Limb (tissue), 2 donors: ENCODE measurements at regions not wholly inside any gene's neighbourhood (a gene's known extent, or its start where the extent isn't known, plus 50 kb on each side); places are given as distances from the start of the nearest gene placed in this dataset.

ENCODE experiments used
- DNase-seq, 2 donors: peaks; one replicate each; pipeline ENCODE4 v3.0.0-alpha.2; 2016; ENCODE audit errors: extremely low spot score in 2 of 2

DNA sequence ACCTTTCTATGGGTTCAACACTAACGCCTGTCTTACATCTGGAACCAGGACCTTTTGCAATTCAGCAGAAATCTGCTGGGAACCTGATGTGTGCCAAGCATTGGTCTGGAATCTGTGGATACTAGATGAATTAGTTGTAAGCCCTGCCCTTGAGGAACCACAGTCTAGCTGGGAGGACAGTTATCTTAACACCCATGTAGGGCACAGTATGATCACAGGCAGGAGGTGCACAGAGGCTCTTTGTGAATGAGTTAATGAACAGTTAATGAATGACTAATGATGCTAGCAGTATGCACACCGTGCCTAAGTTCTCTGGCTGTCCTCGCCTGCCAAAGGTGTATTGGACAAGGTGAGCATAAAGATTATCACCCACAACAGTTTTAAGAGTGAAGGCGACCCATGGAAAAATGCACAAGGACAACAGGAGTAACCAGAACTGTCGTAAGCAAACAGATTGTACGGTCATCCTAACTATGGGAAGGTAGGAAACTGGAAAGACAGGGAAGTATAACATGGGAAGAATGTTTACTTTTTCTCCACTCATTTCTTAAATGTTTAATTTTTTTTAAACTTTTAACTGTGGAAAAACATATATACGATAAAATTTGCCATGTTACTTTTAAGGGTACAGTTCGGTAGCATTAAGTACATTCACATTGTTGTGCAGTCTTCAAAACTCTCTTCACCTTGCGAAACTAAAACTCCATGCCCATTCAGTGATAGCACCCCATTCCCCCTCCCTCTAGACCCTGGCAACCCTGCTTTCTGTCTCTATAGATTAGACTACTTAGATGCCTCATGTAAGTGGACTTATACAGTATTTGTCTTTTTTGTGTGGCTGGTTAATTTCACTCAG, 139.9 kb downstream of the CXCL12 start:
- no peak for DNase-seq

DNA sequence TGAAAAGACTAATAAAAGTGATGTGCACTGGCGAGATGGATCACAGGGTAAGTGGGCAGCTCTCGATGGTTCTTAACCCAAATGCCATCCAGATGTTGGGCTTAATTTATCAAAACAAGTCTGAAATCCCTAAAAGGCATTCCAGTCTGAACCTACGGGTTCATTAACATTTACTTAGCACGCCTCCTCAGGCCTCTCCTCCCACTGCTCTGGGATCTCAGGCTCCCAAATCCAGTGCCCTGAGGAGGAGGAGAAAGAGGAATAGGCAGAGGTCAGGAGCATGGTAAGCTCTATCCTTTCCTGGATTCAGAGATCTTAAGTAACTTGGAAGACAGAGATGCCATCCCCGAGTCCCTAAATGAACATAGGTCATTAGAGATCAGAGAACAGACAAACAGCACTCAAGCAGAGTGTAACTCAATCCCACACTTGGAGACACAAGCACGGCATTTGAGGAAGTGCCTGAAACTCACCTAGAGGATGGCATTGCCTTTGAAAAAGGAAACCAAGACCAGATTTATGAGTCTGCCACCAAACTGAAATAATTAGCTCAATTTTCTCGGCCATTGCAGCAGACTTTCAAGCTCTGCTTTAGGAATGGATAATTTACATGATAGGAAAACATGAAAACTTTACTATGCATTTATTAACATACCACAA, 140.9 kb downstream of the CXCL12 start:
- no peak for DNase-seq

DNA sequence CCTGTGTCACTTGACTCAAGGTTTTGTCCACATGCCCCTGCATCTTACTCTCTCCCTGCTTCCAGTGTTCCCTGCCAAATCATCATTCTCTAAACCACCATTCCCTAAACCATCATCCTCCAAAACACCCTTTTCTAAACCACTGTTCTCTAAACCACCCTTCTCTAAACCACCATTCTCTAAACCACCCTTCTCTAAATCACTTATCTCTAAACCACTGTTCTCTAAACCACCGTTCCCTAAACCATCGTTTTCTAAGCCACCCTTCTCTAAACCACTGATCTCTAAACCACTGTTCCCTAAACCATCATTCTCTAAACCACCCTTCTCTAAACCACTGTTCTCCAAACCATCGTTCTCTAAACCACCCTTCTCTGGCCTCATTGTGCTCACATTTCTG, 142.1 kb downstream of the CXCL12 start:
- DNase-seq = no peak

DNA sequence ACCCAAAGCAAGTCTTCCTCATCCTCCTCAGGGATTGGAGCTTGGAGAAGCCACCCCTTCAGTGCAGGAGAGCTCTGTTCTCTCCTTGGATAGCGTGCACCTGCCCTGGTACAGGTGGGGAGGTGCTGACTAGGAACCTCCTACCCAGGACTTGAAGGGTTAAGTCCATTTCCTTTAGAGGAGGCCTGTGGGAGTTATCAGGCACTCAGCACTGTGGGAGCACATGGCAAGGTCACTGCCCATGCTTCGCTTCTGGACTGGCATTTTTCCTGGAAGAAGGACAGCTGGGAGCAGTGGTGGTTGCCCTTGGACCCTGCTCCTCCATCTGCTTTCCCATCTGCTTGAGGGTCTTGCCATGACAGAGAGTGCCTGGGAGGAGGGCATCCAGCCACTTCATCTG, 142.8 kb downstream of the CXCL12 start:
- DNase-seq = no peak

DNA sequence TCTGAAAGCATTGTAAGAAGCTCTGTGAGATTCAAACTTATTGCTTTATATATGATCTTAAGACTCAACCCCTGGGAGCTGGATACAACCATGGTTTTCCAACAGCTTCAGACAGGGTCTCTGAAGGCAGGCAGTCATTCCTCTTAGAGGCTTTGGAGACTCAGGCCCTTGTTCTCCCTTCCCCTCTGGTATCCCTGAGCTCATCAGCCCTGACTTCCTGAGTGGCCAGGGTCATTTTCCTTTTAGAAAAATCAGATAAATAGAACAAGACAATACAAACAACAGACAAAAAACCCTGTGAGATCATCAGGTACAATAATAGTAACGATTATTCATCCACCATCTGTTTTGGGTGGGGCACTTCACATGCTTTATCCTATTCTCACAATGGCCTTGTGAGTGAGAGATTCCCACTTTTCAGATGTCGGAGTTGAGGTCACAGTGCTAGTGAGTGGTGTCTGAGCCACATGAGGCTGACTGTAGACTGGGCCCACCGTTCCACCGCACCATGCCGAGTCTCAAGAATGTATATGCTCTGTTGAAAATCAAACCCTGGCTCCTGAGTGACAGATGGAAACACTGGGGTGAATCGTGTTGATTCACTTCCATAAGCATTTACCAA, 144.2 kb downstream of the CXCL12 start:
- no peak for DNase-seq

DNA sequence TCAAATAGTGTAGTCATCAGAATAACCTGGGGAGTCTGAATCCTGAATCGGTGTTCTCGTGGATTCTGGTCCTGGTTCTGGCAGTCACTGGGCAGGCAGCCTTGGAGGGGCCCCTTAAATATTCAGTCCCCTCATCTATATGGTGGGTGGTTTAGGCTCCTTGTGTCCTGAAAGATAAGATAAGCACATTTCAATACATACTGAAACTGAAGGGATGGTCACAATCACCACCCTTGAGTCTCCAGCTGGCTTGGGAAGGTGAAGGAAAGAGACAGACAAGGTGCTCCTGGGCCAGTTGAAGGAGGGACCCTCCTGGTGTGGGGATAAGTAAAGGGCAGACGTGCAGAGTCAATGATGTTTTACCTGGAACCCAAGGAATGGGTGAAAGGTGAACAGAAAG, 146.7 kb downstream of the CXCL12 start:
- DNase-seq = no peak

DNA sequence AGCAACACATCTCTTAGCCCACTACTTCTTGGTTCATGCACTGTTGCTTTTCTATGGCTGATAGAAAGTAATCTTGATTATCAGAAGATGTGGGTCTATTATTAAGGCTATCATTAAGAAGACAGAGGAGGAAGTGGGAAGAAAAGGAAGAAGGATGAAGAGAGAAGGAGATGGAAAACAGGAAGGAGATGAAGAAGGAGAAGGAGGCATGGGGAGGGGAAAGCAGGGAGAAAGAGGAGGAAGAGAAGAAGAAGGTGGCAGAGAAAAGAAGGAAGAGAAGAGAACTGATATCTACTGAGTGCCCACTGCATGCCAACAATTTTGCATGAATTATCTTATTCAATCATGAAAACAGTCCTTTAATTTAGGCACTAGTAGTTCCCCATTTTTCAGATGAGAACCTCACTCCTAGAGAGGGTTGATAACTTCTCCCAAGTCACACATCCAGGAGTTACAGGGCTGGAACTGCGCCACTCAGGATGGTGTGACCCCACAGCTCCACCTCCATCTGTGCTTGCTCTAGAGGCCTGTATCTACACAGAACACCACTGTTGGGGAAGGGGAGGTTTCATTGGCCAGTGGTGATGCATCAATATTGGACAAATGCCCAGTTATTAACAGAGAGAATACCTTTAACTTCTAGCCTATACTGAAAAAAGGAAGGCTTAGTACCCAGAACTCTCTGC, 147.4 kb downstream of the CXCL12 start:
- no peak for DNase-seq

DNA sequence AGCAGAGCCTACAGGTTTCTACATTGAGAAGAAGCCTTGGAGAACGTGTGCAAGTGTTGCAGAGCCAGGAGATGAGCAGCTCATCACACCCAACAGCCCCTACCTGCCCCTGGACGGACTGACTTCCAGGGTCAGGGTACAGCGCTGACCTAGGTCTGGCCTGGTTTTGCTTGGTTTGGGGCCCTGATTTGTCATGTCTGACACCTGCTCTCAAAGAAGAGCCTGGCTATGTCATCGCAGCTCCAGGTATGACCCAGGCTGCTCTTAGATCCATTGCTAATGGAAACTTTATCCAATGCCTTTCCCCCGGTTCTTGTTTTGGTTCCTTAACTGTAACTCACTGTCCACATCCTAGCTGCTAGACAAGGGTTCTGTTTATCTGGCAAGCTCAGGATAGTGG, 149.5 kb downstream of the CXCL12 start:
- DNase-seq = no peak

DNA sequence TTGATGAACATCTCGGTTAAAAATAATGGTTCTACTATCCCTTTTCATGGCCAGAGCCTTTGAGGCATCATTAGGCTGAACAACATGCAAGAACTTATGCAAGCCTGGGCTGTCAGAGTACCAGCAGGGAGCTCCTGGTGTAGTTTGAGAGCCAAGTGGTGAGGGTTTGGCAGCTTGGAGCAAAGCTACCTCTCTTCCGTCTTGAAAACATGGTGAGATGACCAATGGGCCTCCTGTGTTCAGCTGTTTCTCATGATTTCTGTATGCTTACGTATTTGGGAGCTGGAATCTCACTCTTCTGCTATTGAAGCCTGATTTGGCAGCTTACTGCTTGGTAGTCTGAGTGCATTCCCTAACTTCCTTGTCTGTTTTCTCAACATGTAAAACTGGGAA, 150.4 kb downstream of the CXCL12 start:
- peak in 1 of 2 donors; percentile 43 for DNase-seq

DNA sequence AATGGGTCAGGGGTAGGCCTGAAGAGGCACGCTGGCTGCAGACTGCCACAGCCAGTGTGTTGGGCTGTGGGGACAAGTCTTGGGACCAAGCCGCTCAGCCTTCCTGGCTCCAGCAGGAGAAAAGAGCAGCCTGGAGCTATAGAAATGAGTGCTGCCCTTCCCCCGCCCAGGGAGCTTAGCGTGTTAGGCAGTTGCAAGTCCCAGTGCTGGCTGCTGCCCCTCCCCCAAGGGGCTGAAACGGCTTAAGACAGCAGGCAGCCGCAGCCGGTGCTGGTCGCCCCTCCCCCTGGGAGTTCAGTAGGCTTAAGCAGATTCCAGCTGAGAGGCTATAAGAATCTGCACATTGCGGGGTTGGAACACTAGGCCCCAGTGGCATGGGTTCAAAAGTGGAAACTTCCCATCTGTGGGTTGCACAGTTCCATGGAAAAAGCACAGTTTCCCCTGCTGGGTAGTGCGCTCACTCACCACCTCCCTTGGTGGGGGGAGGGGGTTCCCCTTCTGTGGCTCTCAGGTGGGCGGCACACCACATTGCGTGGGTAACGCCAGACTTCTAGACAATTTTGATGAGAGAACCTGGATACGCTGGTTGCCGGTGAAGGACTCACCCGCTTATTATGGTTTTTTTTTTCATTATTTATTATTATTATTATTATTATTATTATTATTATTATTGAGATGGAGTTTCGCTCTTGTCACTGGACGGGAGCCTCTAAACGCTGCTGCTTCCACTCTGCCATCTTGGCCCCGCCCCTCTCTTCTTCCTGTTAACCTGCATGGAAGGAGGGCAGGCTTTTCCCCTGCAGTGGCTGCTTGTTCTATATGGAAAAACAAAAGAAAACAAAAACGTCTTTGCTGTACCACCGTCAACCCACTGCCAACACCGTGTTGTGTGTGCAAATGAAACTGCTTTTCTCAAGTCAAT, 151.1 kb downstream of the CXCL12 start:
- DNase-seq = peak; percentile 42 to 75

DNA sequence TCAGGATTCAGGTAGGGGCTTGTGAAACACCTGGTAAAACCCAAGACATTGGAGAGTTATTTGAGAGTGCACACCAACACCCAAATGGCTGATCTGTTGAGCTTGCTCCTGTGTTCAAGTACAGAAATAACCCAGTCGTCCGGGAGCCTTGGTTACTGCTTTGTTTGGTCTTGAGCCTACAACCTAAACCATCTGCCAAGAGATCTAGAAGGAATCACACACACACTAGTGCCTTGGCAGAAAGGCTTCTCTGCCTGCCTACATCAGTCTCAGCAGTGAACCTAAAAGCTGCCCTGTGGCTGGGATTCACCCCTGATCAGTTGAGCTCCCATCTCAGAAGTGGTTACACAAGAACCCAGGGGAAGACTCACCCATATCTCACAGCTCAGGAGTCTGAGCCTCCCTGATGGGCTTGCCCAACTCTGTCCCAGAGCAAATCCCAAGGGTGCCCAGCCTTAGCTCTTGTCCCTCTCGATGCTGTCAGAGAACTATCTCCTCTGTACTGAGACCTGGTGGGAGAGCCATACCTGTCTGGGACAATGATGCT, 167.6 kb downstream of the CXCL12 start:
- DNase-seq = no peak

DNA sequence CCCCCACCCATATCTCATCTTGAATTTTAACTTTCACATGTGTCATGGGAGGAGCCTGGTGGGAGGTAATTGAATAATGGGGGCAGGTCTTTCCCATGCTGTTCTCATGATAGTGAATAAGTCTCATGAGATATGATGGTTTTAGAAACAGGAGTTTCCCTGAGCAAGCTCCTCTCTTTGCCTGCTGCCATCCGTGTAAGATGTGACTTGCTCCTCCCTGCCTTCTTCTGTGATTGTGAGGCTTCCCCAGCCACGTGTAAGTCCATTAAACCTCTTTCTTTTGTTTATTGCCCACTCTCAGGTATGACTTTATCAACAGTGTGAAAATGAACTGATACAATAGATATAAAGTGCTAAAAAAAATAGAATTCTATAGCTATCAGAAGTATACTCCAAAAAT, 168.8 kb downstream of the CXCL12 start:
- DNase-seq = no peak

DNA sequence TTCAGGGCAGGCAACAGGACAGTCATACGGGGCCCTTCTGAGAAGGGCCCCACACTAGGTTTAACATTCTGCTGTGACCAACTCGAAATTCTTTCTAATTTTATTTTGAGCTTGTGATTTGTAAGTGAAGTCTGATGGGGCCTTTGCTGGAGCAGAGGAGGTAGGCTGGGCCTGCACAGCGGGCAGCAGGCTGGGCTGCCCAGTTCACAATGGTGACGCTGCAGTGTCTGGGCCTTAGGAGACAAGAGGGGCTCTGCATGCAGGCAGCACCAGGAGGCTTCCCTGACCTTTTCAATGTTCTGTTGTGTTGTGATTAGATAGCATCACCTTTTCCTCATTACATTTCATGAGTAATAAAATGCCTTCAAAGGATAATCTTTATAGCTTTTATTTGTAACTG, 175.1 kb downstream of the CXCL12 start:
- no peak for DNase-seq

DNA sequence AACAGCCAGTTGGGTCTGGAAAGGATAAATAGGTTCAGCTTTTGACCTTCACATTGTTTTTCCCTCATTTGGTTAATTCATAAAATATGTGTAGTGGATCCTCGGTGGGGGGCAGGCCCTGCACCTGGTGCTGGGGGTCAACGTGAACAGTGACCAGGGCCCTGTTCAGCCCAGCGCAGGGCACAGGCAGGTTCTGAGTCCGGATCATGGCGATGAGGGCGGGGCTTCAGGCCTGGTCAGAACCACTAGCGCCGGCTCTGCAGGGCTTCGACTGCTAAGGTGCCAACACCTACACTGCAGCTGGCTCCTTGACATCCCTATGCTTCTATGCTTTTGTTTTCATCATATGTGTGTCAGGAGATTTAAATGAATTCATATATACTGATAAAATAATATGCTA, 177.7 kb downstream of the CXCL12 start:
- no peak for DNase-seq

DNA sequence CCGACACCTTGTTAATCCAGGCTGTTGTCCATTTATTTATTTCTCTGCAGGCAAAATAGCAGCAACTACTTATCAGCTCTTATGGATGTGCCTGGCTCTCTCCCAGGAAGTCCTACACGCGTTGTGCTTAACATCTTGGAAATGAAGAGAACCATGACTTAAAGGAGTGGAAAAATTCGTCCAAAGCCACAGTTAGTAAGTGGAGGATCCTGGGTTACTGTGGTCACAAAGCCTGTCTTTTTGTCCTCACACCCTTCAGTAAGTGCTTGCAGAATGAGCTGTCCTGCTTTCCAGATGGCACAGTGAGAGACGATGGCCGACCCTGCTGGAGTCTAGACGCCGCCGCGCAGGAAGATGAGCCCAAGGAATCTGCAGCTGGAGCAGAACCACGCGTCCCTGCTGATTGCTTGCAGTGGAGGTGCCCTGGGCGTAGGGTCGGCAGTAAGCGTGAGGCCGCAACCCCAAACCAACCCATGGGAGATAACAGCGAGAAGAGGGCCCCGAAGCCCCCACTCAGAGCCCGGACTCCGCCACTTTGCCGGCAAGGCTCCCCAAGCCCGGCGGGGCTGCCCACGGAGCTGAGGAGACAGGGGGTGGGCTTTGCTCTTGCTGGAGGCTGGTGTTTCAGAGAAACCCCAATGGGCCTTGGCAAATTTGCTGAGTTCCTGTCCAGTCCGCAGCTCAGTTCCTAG, 178.6 kb downstream of the CXCL12 start:
- DNase-seq = no peak

DNA sequence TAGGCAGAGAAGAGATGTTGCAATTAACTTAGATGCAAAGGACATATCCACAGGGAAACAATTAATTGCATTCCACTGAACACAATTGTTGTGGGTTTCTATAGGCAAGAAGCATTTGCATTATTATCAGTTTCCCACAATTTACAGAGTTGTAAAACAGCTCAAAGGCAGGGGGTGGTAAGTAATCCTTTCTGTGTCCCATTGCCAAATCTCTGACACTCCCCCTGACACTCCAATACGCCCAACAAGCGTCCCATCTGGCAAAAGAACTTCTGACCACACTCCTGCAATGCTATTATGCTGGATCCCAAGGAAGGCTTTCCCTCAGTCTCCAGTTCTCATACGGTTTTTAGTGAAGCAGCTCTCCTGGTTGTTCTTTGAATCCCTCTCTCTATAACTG, 179.8 kb downstream of the CXCL12 start:
- DNase-seq = no peak

DNA sequence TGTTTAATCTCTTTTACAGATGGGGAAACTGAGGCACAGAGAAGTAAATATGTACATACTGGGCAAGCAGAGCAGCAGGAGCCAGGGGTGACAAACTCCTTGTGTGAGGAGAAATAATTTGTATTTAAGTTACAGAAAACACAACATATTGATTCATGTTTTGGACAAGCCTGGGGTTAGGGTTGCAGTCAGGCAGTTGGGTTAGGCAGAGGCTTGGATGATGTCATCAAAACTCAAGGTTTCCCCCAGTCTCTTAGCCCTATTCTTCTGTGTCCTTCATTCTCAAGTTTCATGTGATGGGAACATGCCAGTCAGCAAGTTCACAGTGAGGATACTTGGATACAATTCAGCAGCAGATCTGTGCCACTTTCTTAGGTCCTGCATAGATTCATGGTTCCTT, 181.4 kb downstream of the CXCL12 start:
- no peak for DNase-seq

DNA sequence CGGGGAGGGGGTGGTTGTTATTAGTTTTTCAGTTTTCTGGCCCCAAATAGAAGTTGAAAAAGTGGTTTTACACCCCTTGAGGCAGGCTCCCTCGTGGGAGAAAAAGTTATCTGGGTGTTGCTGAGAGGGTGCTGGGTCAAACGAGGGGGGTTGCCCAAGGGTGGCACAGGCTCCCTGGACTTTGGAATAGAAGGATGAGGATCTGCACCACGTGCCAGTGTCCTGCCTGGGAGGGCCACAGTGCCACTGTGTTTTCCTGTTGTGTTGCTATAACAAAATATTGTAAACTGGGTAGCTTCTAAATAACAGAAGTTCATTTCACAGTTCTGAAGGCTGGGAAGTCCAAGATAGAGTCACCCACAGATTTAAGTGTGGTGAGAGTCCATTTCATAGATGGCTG, 181.9 kb downstream of the CXCL12 start:
- DNase-seq = no peak

DNA sequence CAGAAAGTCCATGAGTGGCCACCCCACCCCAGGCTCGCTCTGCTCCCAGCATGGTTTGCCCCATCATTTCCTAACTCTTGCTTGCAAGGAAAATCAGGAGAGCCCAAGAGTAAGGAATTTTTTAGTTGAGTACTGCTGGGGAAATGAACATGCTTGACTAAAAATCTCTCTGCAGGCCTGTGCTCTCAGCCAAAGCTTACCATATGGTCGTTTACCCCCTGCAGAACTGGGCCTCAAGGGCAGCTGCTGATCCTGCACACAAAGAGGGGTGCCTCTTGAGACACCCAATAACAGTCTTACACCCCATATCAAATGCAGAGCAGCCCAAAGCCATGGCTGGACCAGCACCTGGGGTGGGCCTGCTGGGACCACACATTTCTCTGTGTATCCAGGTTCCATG, 183.2 kb downstream of the CXCL12 start:
- no peak for DNase-seq

DNA sequence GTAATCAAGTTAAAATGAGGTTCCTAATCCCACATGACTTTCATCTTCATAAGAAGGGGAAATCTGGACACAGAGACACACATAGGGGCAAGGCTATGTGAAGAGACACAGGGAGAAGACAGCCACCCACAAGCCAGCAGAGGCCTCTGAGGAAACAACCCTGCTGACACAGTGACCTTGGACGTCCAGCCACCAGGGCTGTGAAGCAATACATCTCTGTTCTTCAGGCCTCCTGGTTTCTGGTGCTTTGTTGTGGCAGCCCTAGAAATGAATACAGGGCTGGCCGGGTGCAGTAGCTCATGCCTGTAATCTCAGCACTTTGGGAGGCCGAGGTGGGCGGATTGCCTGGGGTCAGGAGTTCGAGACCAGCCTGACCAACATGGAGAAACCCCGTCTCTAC, 183.9 kb downstream of the CXCL12 start:
- no peak for DNase-seq
